ENCODE measurements at regions not wholly inside any gene's neighbourhood (a gene's known extent, or its start where the extent isn't known, plus 50 kb on each side); places are given as distances from the start of the nearest gene placed in this dataset.

- no peak for TF ChIP-seq JUND (IDR thresholded peaks at IDR 0.05; ENCODE audit: low read depth)
- in situ Hi-C loops (cut with HindIII; ENCODE audit: low pct_unique_long_range_greater_than_20kb, low sequenced_read_pairs): no loop called here
- no peak for DNase-seq (ENCODE audit: low read depth in 1 of 2, low spot score in 1 of 2)
These were observed 141.7 kb upstream of the SHH start for GRCh38 chr7:155953781-155954549.

- no peak for DNase-seq (ENCODE audit: low read depth in 1 of 2, low spot score in 1 of 2)
- in situ Hi-C loops (cut with HindIII; ENCODE audit: low pct_unique_long_range_greater_than_20kb, low sequenced_read_pairs): no loop called here
- TF ChIP-seq JUND (IDR thresholded peaks at IDR 0.05; ENCODE audit: low read depth): no peak
These were observed 141.2 kb upstream of the SHH start for GRCh38 chr7:155953501-155953778.

GRCh38 chr7:155951554-155952158 is 139.4 kb upstream of the SHH start:
- TF ChIP-seq JUND (IDR thresholded peaks at IDR 0.05; ENCODE audit: low read depth): no peak
- DNase-seq (ENCODE audit: low read depth in 1 of 2, low spot score in 1 of 2): no peak
- in situ Hi-C loops (cut with HindIII; ENCODE audit: low pct_unique_long_range_greater_than_20kb, low sequenced_read_pairs): no loop called here

GRCh38 chr7:155950898-155951553 is 138.8 kb upstream of the SHH start:
- no peak for TF ChIP-seq JUND (IDR thresholded peaks at IDR 0.05; ENCODE audit: low read depth)
- in situ Hi-C loops (cut with HindIII; ENCODE audit: low pct_unique_long_range_greater_than_20kb, low sequenced_read_pairs): no loop called here
- no peak for DNase-seq (ENCODE audit: low read depth in 1 of 2, low spot score in 1 of 2)

- DNase-seq (ENCODE audit: low read depth in 1 of 2, low spot score in 1 of 2): no peak
- no peak for TF ChIP-seq JUND (IDR thresholded peaks at IDR 0.05; ENCODE audit: low read depth)
- in situ Hi-C loops (cut with HindIII; ENCODE audit: low pct_unique_long_range_greater_than_20kb, low sequenced_read_pairs): no loop called here
These were observed 136.6 kb upstream of the SHH start for GRCh38 chr7:155948845-155949244.

GRCh38 chr7:155948423-155948822 is 136.2 kb upstream of the SHH start:
- no peak for TF ChIP-seq JUND (IDR thresholded peaks at IDR 0.05; ENCODE audit: low read depth)
- in situ Hi-C loops (cut with HindIII; ENCODE audit: low pct_unique_long_range_greater_than_20kb, low sequenced_read_pairs): no loop called here
- DNase-seq (ENCODE audit: low read depth in 1 of 2, low spot score in 1 of 2): no peak

GRCh38 chr7:155947051-155947450 is 134.8 kb upstream of the SHH start:
- no peak for TF ChIP-seq JUND (IDR thresholded peaks at IDR 0.05; ENCODE audit: low read depth)
- DNase-seq (ENCODE audit: low read depth in 1 of 2, low spot score in 1 of 2): no peak
- in situ Hi-C loops (cut with HindIII; ENCODE audit: low pct_unique_long_range_greater_than_20kb, low sequenced_read_pairs): no loop called here

- DNase-seq (ENCODE audit: low read depth in 1 of 2, low spot score in 1 of 2): no peak
- no peak for TF ChIP-seq JUND (IDR thresholded peaks at IDR 0.05; ENCODE audit: low read depth)
- in situ Hi-C loops (cut with HindIII; ENCODE audit: low pct_unique_long_range_greater_than_20kb, low sequenced_read_pairs): no loop called here
These were observed 133.5 kb upstream of the SHH start for GRCh38 chr7:155945670-155946325.

GRCh38 chr7:155944901-155945300 is 132.6 kb upstream of the SHH start:
- TF ChIP-seq JUND (IDR thresholded peaks at IDR 0.05; ENCODE audit: low read depth): no peak

GRCh38 chr7:155943251-155943899 is 131.1 kb upstream of the SHH start:
- no peak for DNase-seq (ENCODE audit: low read depth in 1 of 2, low spot score in 1 of 2)
- TF ChIP-seq JUND (IDR thresholded peaks at IDR 0.05; ENCODE audit: low read depth): no peak
- in situ Hi-C loops (cut with HindIII; ENCODE audit: low pct_unique_long_range_greater_than_20kb, low sequenced_read_pairs): no loop called here

More at GRCh38 chr7:155944901-155945300, 132.6 kb upstream of the SHH start:
- in situ Hi-C loops (cut with HindIII; ENCODE audit: low pct_unique_long_range_greater_than_20kb, low sequenced_read_pairs): no loop called here
- DNase-seq (ENCODE audit: low read depth in 1 of 2, low spot score in 1 of 2): no peak

- no peak for TF ChIP-seq JUND (IDR thresholded peaks at IDR 0.05; ENCODE audit: low read depth)
- in situ Hi-C loops (cut with HindIII; ENCODE audit: low pct_unique_long_range_greater_than_20kb, low sequenced_read_pairs): no loop called here
- no peak for DNase-seq (ENCODE audit: low read depth in 1 of 2, low spot score in 1 of 2)
These were observed 130.1 kb upstream of the SHH start for GRCh38 chr7:155942226-155942950.

GRCh38 chr7:155941688-155942087 is 129.4 kb upstream of the SHH start:
- in situ Hi-C loops (cut with HindIII; ENCODE audit: low pct_unique_long_range_greater_than_20kb, low sequenced_read_pairs): no loop called here
- no peak for DNase-seq (ENCODE audit: low read depth in 1 of 2, low spot score in 1 of 2)

More at GRCh38 chr7:155941688-155942087, 129.4 kb upstream of the SHH start:
- no peak for TF ChIP-seq JUND (IDR thresholded peaks at IDR 0.05; ENCODE audit: low read depth)
